ENCODE measurements at regions not wholly inside any gene's neighbourhood (a gene's known extent, or its start where the extent isn't known, plus 50 kb on each side); places are given as distances from the start of the nearest gene placed in this dataset.

GRCh38 chr21:33124889-33125288 lies 54.9 kb downstream of the OLIG1 start:
- TF ChIP-seq POLR2A (IDR thresholded peaks at IDR 0.05; ENCODE audit: extremely low read depth, insufficient read length) (no peak), CTCF (IDR thresholded peaks at IDR 0.05; ENCODE audit: low read depth, low read length) (no peak)
